Neuronal stem cell (in vitro differentiated cells): ENCODE measurements at regions not wholly inside any gene's neighbourhood (a gene's known extent, or its start where the extent isn't known, plus 50 kb on each side); places are given as distances from the start of the nearest gene placed in this dataset.

Source experiments
- DNase-seq: peaks from one replicate; pipeline ENCODE4 v3.0.0-alpha.2; 2013; ENCODE audit warnings: low spot score
- H2AFZ ChIP-seq: one replicate; pipeline ENCODE4 v1.6.1; 2013; ENCODE audit warnings: mild to moderate bottlenecking, low read length, inconsistent platforms
- H2AK5ac ChIP-seq: 2 replicates; pipeline ENCODE4 v1.6.1; 2013; ENCODE audit warnings: low read depth, mild to moderate bottlenecking, inconsistent platforms, low read length, moderate library complexity, mixed read lengths
- H2BK120ac ChIP-seq: 2 replicates; pipeline ENCODE4 v1.6.1; 2013; ENCODE audit warnings: low read depth, mild to moderate bottlenecking, inconsistent platforms, low read length, moderate library complexity, mixed read lengths
- H2BK12ac ChIP-seq: one replicate; pipeline ENCODE4 v1.6.1; 2013; ENCODE audit warnings: low read length, inconsistent platforms
- H2BK15ac ChIP-seq: 2 replicates; pipeline ENCODE4 v1.6.1; 2013; ENCODE audit warnings: mild to moderate bottlenecking, low read length, inconsistent platforms, mixed read lengths
- H2BK5ac ChIP-seq: one replicate; pipeline ENCODE4 v1.6.1; 2013; ENCODE audit warnings: inconsistent platforms, mild to moderate bottlenecking, low read length, moderate library complexity
- H3K14ac ChIP-seq: one replicate; pipeline ENCODE4 v1.6.1; 2013; ENCODE audit warnings: low read length, inconsistent platforms
- H3K18ac ChIP-seq: 2 replicates; pipeline ENCODE4 v1.6.1; 2013; ENCODE audit warnings: low read length, inconsistent platforms
- H3K23ac ChIP-seq: 2 replicates; pipeline ENCODE4 v1.6.1; 2013; ENCODE audit warnings: low read depth, mild to moderate bottlenecking, mixed read lengths, low read length, inconsistent platforms; ENCODE audit not compliant: poor library complexity
- H3K27ac ChIP-seq: replicated peaks from 3 replicates; pipeline ENCODE4 v1.5.1; 2013; ENCODE audit warnings: low read length, inconsistent platforms
- H3K27me3 ChIP-seq, 3 experiments: 2 replicates each; pipeline ENCODE4 v1.6.1; 2013; ENCODE audit warnings: low read length in 3 of 3, mild to moderate bottlenecking in 2 of 3, inconsistent platforms in 1 of 3, low read depth in 1 of 3, mixed read lengths in 1 of 3, moderate library complexity in 1 of 3; ENCODE audit not compliant: control insufficient read depth in 3 of 3, insufficient read depth in 3 of 3
- H3K36me3 ChIP-seq, 2 donors: replicated peaks in 1 of 2; 2 replicates each; pipeline ENCODE4 v1.6.1; 2013; ENCODE audit warnings: low read length in 2 of 2; ENCODE audit not compliant: control insufficient read depth in 2 of 2, insufficient read depth in 2 of 2
- H3K4ac ChIP-seq: 2 replicates; pipeline ENCODE4 v1.6.1; 2013; ENCODE audit warnings: inconsistent platforms, mild to moderate bottlenecking, low read length, moderate library complexity
- H3K4me1 ChIP-seq, 2 donors: 1 replicate in 1 of 2; 2 replicates in 1 of 2; pipeline ENCODE4 v1.6.1; 2013; ENCODE audit warnings: low read length in 2 of 2, low read depth in 1 of 2; ENCODE audit not compliant: control insufficient read depth in 2 of 2, insufficient read depth in 1 of 2
- H3K4me2 ChIP-seq: one replicate; pipeline ENCODE4 v1.6.1; 2013; ENCODE audit warnings: mild to moderate bottlenecking, low read length, inconsistent platforms; ENCODE audit not compliant: insufficient read depth, poor library complexity, severe bottlenecking
- H3K4me3 ChIP-seq, 2 donors: 2 replicates each; pipeline ENCODE4 v1.5.1; 2013; ENCODE audit warnings: low read length in 2 of 2, mild to moderate bottlenecking in 2 of 2, inconsistent platforms in 1 of 2, moderate library complexity in 1 of 2
- H3K79me1 ChIP-seq: one replicate; pipeline ENCODE4 v1.6.1; 2013; ENCODE audit warnings: low read depth, mild to moderate bottlenecking, inconsistent platforms, low read length, moderate library complexity
- H3K9ac ChIP-seq: one replicate; pipeline ENCODE4 v1.6.1; 2013; ENCODE audit warnings: mild to moderate bottlenecking, low read depth, low read length, inconsistent platforms; ENCODE audit not compliant: poor library complexity
- H3K9me3 ChIP-seq, 2 donors: replicated peaks in 1 of 2; 2 replicates each; pipeline versions ENCODE3 to v1.6.1; 2013; ENCODE audit warnings: low read length in 2 of 2, mild to moderate bottlenecking in 2 of 2, inconsistent platforms in 1 of 2, low read depth in 1 of 2, mixed read lengths in 1 of 2, moderate library complexity in 1 of 2; ENCODE audit not compliant: control insufficient read depth in 2 of 2, insufficient read depth in 1 of 2
- H4K8ac ChIP-seq: one replicate; pipeline ENCODE4 v1.6.1; 2013; ENCODE audit warnings: low read depth, mild to moderate bottlenecking, inconsistent platforms, low read length, moderate library complexity
- H4K91ac ChIP-seq: one replicate; pipeline ENCODE4 v1.6.1; 2013; ENCODE audit warnings: low read length, low read depth, mild to moderate bottlenecking, inconsistent platforms; ENCODE audit not compliant: poor library complexity
- WGBS, 2 donors: extraction: QIAGEN DNeasy Blood & Tissue Kit; methylation state at CpG; one replicate each; pipeline ENCODE4 v1.1.7; 2013; ENCODE audit warnings: missing lambda C conversion rate in 2 of 2, mixed read lengths in 1 of 2; ENCODE audit not compliant: insufficient read length in 2 of 2, insufficient replicate concordance in 1 of 2; ENCODE audit errors: extremely low coverage in 2 of 2; 5-methylcytosine and 5-hydroxymethylcytosine counted together

GRCh38 chr4:185890196-185890595 is 78.2 kb upstream of the SORBS2 start:
- no peak overlapping the region for H2BK120ac ChIP-seq
- no CpG with 5 or more reads among the region's 5 CpGs for WGBS, 2 donors
- H3K9me3 ChIP-seq = peaks cover 9 to 14% of the 10 kb centered on the region in 2 donors
- no peak overlapping the region for H2BK5ac ChIP-seq
- no peak overlapping the region for H3K4ac ChIP-seq
- no peak overlapping the region for H3K4me2 ChIP-seq
- H3K9ac ChIP-seq = no peak overlapping the region
- no peak overlapping the region for H3K23ac ChIP-seq
- no peaks in the 10 kb centered on the region for H3K36me3 ChIP-seq
- H3K4me3 ChIP-seq = no peak overlapping the region
- H3K27ac ChIP-seq = no peak overlapping the region
- H3K79me1 ChIP-seq = no peaks in the 10 kb centered on the region
- no peak overlapping the region for H2BK15ac ChIP-seq
- no peak overlapping the region for H2AK5ac ChIP-seq
- H3K18ac ChIP-seq = peak overlapping the region; percentile 55
- H2BK12ac ChIP-seq = no peak overlapping the region
- H4K8ac ChIP-seq = no peak overlapping the region
- DNase-seq = no peak
- H3K27me3 ChIP-seq = no peaks in the 10 kb centered on the region
- H3K14ac ChIP-seq = no peak overlapping the region
- H3K4me1 ChIP-seq = no peaks in the 10 kb centered on the region
- no peak overlapping the region for H2AFZ ChIP-seq
- H4K91ac ChIP-seq = no peak overlapping the region

- no peak overlapping the region for H3K4ac ChIP-seq
- no peak overlapping the region for H3K23ac ChIP-seq
- H3K4me2 ChIP-seq = no peak overlapping the region
- H3K9ac ChIP-seq = no peak overlapping the region
- H3K9me3 ChIP-seq = peaks cover 9 to 14% of the 10 kb centered on the region in 2 donors
- no peak overlapping the region for H2BK120ac ChIP-seq
- H3K14ac ChIP-seq = no peak overlapping the region
- no peaks in the 10 kb centered on the region for H3K36me3 ChIP-seq
- H2AFZ ChIP-seq = no peak overlapping the region
- H4K91ac ChIP-seq = no peak overlapping the region
- no peak overlapping the region for H3K4me3 ChIP-seq
- no peak overlapping the region for H2AK5ac ChIP-seq
- H3K79me1 ChIP-seq = no peaks in the 10 kb centered on the region
- no peak overlapping the region for H2BK15ac ChIP-seq
- H3K27ac ChIP-seq = no peak overlapping the region
- H3K4me1 ChIP-seq = no peaks in the 10 kb centered on the region
- no peak overlapping the region for H3K18ac ChIP-seq
- no peak overlapping the region for H2BK12ac ChIP-seq
- WGBS, 2 donors = no CpG with 5 or more reads among the region's 2 CpGs
- H3K27me3 ChIP-seq = no peaks in the 10 kb centered on the region
- no peak for DNase-seq
- no peak overlapping the region for H4K8ac ChIP-seq
- no peak overlapping the region for H2BK5ac ChIP-seq
These were observed 80.2 kb upstream of the SORBS2 start for GRCh38 chr4:185892165-185892564.

GRCh38 chr4:185893500-185893899 is 81.5 kb upstream of the SORBS2 start:
- Histone ChIP-seq H3K9ac (no peak overlapping the region), H4K8ac (no peak overlapping the region), H2BK15ac (no peak overlapping the region), H3K4ac (no peak overlapping the region), H3K27ac (no peak overlapping the region), H4K91ac (no peak overlapping the region), H2BK120ac (no peak overlapping the region), H3K4me2 (no peak overlapping the region), H2AFZ (no peak overlapping the region), H2BK12ac (no peak overlapping the region), H3K4me1 (no peaks in the 10 kb centered on the region), H3K14ac (no peak overlapping the region), H3K18ac (no peak overlapping the region), H3K4me3 (no peak overlapping the region), H3K9me3 (peaks cover 7 to 8% of the 10 kb centered on the region in 2 donors), H3K36me3 (no peaks in the 10 kb centered on the region), H3K23ac (no peak overlapping the region), H2BK5ac (no peak overlapping the region), H2AK5ac (no peak overlapping the region), H3K27me3 (no peaks in the 10 kb centered on the region), H3K79me1 (no peaks in the 10 kb centered on the region)
- WGBS, 2 donors = no CpG with 5 or more reads among the region's 4 CpGs
- DNase-seq = no peak

- Histone ChIP-seq H2BK12ac (no peak overlapping the region), H3K9ac (no peak overlapping the region), H3K9me3 (peaks cover 7% of the 10 kb centered on the region in 2 donors), H2AFZ (peak overlapping the region; percentile 24), H3K36me3 (no peaks in the 10 kb centered on the region), H3K4me2 (no peak overlapping the region), H3K27me3 (no peaks in the 10 kb centered on the region), H3K27ac (no peak overlapping the region), H3K4ac (no peak overlapping the region), H3K4me1 (peaks cover 0 to 2% of the 10 kb centered on the region in 2 donors), H3K18ac (no peak overlapping the region), H2AK5ac (no peak overlapping the region), H3K4me3 (no peak overlapping the region), H2BK5ac (no peak overlapping the region), H3K23ac (no peak overlapping the region), H3K14ac (no peak overlapping the region), H4K91ac (no peak overlapping the region), H3K79me1 (no peaks in the 10 kb centered on the region), H2BK15ac (no peak overlapping the region), H4K8ac (no peak overlapping the region), H2BK120ac (no peak overlapping the region)
- WGBS, 2 donors = no CpG with 5 or more reads among the region's 4 CpGs
- DNase-seq = no peak
These were observed 82.5 kb upstream of the SORBS2 start for GRCh38 chr4:185894481-185894880.
